Loucy (cell line): ENCODE measurements at regions not wholly inside any gene's neighbourhood (a gene's known extent, or its start where the extent isn't known, plus 50 kb on each side); places are given as distances from the start of the nearest gene placed in this dataset.

ENCODE experiments used
- CTCF ChIP-seq: fragments of 200-600 bp; sonication (generic); conservative IDR thresholded peaks from 2 replicates; pipeline ENCODE4 v1.5.1; 2014; ENCODE audit warnings: mild to moderate bottlenecking, antibody characterized with exemption, low read length
- EZH2phosphoT487 ChIP-seq: fragments of 200-600 bp; IDR thresholded peaks from 2 replicates; pipeline ENCODE4 v1.6.1; 2018; ENCODE audit warnings: antibody characterized with exemption, mild to moderate bottlenecking, moderate library complexity, borderline replicate concordance

GRCh38 chr7:118045629-118046028 is 138.3 kb upstream of the LSM8 start:
- TF ChIP-seq CTCF (no peak; the same call in 1 of the 2 replicates), EZH2phosphoT487 (no peak)
